ENCODE measurements at regions not wholly inside any gene's neighbourhood (a gene's known extent, or its start where the extent isn't known, plus 50 kb on each side); places are given as distances from the start of the nearest gene placed in this dataset.
A peak's percentile ranks its signal among the peaks of the same experiment; 100 is the strongest.

GRCh38 chr1:208552928-208553327, 308.7 kb upstream of the PLXNA2 start:
- DNase-seq, result no peak

- no peak for DNase-seq
Observed at GRCh38 chr1:208556461-208556860, 312.3 kb upstream of the PLXNA2 start.

GRCh38 chr1:208557046-208557722, 313.0 kb upstream of the PLXNA2 start:
- DNase-seq, result no peak

GRCh38 chr1:208557723-208558094, 313.5 kb upstream of the PLXNA2 start:
- DNase-seq, result no peak

- no peak for DNase-seq
Observed at GRCh38 chr1:208559597-208560329, 315.6 kb upstream of the PLXNA2 start.

- no peak for DNase-seq
Observed at GRCh38 chr1:208562151-208562960, 318.2 kb upstream of the PLXNA2 start.

GRCh38 chr1:208564466-208564865, 320.3 kb upstream of the PLXNA2 start:
- DNase-seq, result no peak

- DNase-seq, result peak; percentile 41
Observed at GRCh38 chr1:208565756-208566440, 321.7 kb upstream of the PLXNA2 start.

- DNase-seq, result no peak
Observed at GRCh38 chr1:208569181-208569580, 325.0 kb upstream of the PLXNA2 start.

GRCh38 chr1:208570362-208570761, 326.2 kb upstream of the PLXNA2 start:
- no peak for DNase-seq

GRCh38 chr1:208576425-208576824, 332.2 kb upstream of the PLXNA2 start:
- no peak for DNase-seq

GRCh38 chr1:208577381-208577905, 333.3 kb upstream of the PLXNA2 start:
- DNase-seq, result no peak

- DNase-seq, result no peak
Observed at GRCh38 chr1:208581209-208581608, 337.0 kb upstream of the PLXNA2 start.

- DNase-seq, result no peak
Observed at GRCh38 chr1:208581667-208582066, 337.5 kb upstream of the PLXNA2 start.

GRCh38 chr1:208584167-208584755, 340.1 kb upstream of the PLXNA2 start:
- no peak for DNase-seq

- no peak for DNase-seq
Observed at GRCh38 chr1:208587110-208587509, 342.9 kb upstream of the PLXNA2 start.

GRCh38 chr1:208593306-208594006, 349.3 kb upstream of the PLXNA2 start:
- DNase-seq, result no peak

GRCh38 chr1:208595236-208595635, 351.1 kb upstream of the PLXNA2 start:
- DNase-seq, result no peak

- DNase-seq, result peak; percentile 10
Observed at GRCh38 chr1:208595745-208596144, 351.6 kb upstream of the PLXNA2 start.

GRCh38 chr1:208597571-208597970, 353.4 kb upstream of the PLXNA2 start:
- no peak for DNase-seq

- DNase-seq, result no peak
Observed at GRCh38 chr1:208598021-208598420, 353.8 kb upstream of the PLXNA2 start.

- DNase-seq, result no peak
Observed at GRCh38 chr1:208599063-208599462, 354.9 kb upstream of the PLXNA2 start.
